ENCODE measurements at regions not wholly inside any gene's neighbourhood (a gene's known extent, or its start where the extent isn't known, plus 50 kb on each side); places are given as distances from the start of the nearest gene placed in this dataset.

- TF ChIP-seq NCOR1 (IDR thresholded peaks at IDR 0.05; ENCODE audit: borderline replicate concordance, low read length) (no peak), EP300 (IDR thresholded peaks at IDR 0.05; ENCODE audit: low read depth in 2 of 2, low read length in 2 of 2) (no peak), EP300 (CRISPR knock-in tag; IDR thresholded peaks at IDR 0.05; ENCODE audit: borderline replicate concordance) (no peak), ZNF850 (CRISPR knock-in tag; conservative IDR thresholded peaks at IDR 0.05) (no peak), ZNF281 (CRISPR knock-in tag; IDR thresholded peaks at IDR 0.05; ENCODE audit: borderline replicate concordance) (peak; percentile 22; the same call in 1 of the 2 replicates), ZNF530 (CRISPR knock-in tag; IDR thresholded peaks at IDR 0.05; ENCODE audit: low read depth) (no peak), SRY (CRISPR knock-in tag; IDR thresholded peaks at IDR 0.05) (peak; percentile 69; the same call in 1 of the 2 replicates), JUN (CRISPR knock-in tag; IDR thresholded peaks at IDR 0.05) (no peak), MYNN (CRISPR knock-in tag; IDR thresholded peaks at IDR 0.05; ENCODE audit: low read depth) (no peak), TSC22D2 (CRISPR knock-in tag; IDR thresholded peaks at IDR 0.05; ENCODE audit: borderline replicate concordance) (0 out of 2 replicates have a peak, but pooled peaks have one; percentile 79), ZNF7 (CRISPR knock-in tag; IDR thresholded peaks at IDR 0.05) (no peak), GPN1 (CRISPR knock-in tag; IDR thresholded peaks at IDR 0.05; ENCODE audit: borderline replicate concordance) (no peak), HNRNPK (IDR thresholded peaks at IDR 0.05; ENCODE audit: low read depth, low read length, poor library complexity, severe bottlenecking) (no peak), ZNF138 (CRISPR knock-in tag; IDR thresholded peaks at IDR 0.05; ENCODE audit: low read depth) (no peak), ATF2 (CRISPR knock-in tag; IDR thresholded peaks at IDR 0.05) (no peak), HBP1 (CRISPR knock-in tag; IDR thresholded peaks at IDR 0.05; ENCODE audit: low read depth) (no peak), DMAP1 (CRISPR knock-in tag; IDR thresholded peaks at IDR 0.05) (no peak), ESRRA (CRISPR knock-in tag; IDR thresholded peaks at IDR 0.05; ENCODE audit: low read depth) (no peak), RXRB (CRISPR knock-in tag; IDR thresholded peaks at IDR 0.05; ENCODE audit: borderline replicate concordance) (no peak), NFYC (CRISPR knock-in tag; IDR thresholded peaks at IDR 0.05) (no peak), ZBTB3 (CRISPR knock-in tag; IDR thresholded peaks at IDR 0.05; ENCODE audit: borderline replicate concordance, low read depth) (no peak), RFX5 (IDR thresholded peaks at IDR 0.05; ENCODE audit: low read depth, low read length) (no peak), ZNF501 (CRISPR knock-in tag; IDR thresholded peaks at IDR 0.05) (no peak), EED (CRISPR knock-in tag; IDR thresholded peaks at IDR 0.05) (no peak), TBX3 (IDR thresholded peaks at IDR 0.05; ENCODE audit: borderline replicate concordance) (no peak)
Observed at GRCh38 chr22:49712195-49712791, 115.4 kb downstream of the BRD1 start (continued).

All from HepG2 (cell line).